NCI-H82 (cell line): ENCODE measurements at regions not wholly inside any gene's neighbourhood (a gene's known extent, or its start where the extent isn't known, plus 50 kb on each side); places are given as distances from the start of the nearest gene placed in this dataset.
"Not testable (repeated sequence)": the region's sequence is repeated elsewhere in the genome, so short reads cannot be mapped to it uniquely, and the experiment has no call there.

Experiments
- DNase-seq: peaks from one replicate; lab custom pipeline; 2025; lab: John Stamatoyannopoulos, UW

DNA sequence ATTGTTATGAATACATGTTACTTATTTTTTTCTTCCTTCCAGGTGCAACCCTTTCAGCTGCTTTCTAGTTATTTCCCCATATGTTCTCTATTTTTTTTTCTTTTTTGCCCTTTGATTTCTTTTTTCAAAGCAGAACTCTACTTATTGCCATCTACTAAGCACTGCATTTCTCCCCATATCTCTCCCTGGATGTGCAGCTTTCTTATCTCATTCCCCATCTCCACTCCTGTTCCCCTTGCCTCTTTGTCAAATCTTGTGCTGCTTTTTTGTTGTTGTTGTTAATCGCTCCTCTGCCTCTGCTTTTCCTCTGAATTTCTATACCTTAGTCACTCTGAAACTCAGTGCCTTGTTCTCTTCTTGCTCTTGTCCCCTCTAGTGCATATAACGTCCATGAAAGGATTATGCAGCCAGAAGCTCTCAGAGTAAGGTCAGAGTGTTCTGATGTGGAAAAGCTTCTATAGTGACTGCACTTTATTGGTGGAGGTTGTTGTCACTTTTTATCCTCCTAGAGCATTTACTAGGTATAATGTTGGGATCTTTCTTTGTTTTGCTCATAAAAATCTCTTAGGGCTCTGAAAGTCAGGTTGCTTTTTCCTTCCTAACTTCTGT is 51.1 kb upstream of the JADE1 start:
- DNase-seq, result no peak

GRCh38 chr4:128757712-128758111 is 51.8 kb upstream of the JADE1 start:
- peak; percentile 70 for DNase-seq

GRCh38 chr4:128751354-128751753 is 58.1 kb upstream of the JADE1 start:
- DNase-seq, result no peak

- DNase-seq, result not testable (repeated sequence)
These were observed 67.8 kb upstream of the JADE1 start for GRCh38 chr4:128741748-128742147.

GRCh38 chr4:128737098-128737513 is 72.4 kb upstream of the JADE1 start:
- no peak for DNase-seq

GRCh38 chr4:128735714-128736113 is 73.8 kb upstream of the JADE1 start:
- no peak for DNase-seq

DNA sequence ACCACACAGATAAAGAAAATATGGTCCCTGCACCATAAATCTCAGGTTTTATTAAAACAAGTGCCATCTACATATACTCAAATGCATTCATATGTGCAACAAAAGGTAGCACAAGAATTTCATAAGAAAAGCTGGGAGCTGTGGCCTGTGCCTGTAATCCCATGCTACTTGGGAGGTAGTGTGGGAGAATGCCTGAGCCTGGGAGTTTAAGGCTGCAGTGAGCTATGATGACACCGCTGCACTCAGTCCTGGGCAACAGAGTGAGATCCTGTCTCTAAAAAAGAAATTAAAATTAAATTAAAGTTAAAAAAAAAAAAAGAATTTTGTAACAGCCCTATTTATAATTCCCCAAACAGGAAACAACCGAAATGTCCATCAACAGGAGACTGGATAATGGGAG is 81.3 kb upstream of the JADE1 start:
- no peak for DNase-seq

DNA sequence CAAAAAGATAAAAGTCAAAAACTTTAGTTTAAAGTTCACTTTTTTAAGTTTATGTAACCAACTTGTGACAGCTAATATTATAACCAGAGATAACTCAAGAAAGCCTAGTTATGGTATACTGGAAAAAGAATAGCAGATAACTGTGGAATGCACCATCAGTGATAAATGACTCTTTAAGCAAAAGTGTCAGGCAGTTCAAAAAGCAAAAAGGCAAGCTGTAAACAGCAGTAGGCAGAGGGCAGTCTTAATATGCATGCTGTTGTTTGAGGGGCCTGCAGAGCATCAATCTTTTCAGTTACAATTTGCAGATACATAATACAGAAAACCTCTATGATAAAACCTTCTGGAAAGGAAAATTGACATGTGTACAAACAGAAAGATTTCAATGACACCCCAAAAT is 81.8 kb upstream of the JADE1 start:
- DNase-seq, result no peak

DNA sequence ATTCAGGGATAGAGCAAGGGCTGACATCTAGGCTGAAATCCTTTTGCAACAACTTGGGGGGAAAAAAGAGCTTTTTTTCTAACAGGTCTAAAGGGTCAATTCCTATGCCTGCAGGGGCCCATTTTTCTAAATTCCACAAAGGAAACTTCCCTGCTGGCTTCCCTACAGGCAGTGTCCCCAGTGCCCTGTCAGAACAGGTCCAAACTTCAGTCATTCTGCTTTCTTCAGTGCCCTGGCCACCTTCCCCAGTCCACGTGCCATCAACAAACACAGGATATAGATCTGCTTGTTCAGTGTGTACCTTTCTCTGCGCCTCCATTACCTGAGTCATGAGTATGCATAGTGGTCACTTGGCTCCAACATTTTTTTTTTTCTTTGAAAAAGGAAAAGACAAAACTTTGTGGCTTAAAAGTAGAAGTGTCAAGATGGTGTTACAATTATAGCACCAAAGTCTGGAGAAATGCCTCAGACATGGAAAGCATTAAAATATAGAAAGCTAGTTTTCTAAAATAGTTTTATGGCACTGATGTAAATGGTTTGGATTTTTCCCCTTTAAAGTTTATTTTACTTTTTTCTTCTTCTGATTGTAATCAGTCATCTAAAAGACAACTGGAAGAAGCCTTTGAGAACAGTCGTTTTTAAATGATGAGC is 84.0 kb upstream of the JADE1 start:
- no peak for DNase-seq

DNA sequence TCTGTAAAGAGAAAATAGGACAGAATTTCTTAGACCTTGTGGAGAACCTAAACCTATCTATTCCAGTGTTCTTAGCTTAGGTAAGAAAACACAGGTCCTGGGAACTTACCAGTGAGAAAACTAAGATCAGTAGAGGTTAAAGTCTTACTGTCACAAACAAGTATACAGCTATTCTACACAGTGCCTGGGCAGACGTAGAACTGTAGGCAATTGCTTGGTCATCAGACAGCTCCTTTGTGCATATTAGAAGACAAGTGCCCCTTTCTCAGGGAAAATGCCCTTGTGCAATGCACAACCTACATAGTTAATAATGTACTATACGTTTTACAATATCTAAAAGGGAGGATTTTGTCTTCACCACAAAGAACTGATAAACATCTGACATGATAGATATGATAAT is 86.6 kb upstream of the JADE1 start:
- DNase-seq, result no peak

- DNase-seq, result no peak
These were observed 87.6 kb upstream of the JADE1 start for GRCh38 chr4:128721896-128722295.

DNA sequence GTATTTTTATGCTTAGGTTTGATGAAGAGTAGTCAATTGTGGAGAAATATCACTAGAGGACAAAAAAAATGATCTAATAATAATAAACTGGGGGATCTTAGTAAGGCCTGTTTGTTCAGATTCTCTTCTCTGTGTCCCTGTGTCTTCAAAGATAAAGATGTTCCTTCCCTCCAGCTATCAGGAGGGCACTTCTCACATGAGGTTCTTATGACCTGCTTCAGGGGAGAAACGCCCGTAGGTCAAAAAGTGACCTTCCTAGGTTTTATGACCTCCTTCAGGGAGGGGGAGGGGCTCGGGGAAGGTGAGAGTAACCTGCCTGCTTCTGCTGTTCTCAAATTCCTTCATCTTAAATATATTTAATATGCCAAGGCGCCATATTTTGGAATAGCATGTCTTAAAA is 89.2 kb upstream of the JADE1 start:
- no peak for DNase-seq

DNA sequence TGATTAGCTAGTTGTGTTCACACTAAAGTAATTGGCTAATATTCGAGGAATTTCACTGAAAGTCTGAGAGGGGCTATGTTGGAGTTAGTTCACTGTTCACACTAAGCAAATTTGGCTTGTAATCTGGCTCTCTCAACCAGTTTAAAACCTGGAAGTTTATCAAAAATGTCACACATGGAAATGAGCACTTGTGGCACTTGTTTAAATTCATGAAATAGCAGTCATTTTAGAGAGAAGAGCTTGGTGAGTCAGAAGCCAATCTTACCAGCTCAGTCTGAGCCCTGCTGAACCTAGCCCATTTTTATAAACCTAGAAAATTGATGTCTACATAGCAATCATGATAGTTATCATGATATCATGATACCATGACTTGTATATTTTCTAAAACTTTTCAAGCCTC is 90.7 kb upstream of the JADE1 start:
- DNase-seq, result no peak

DNA sequence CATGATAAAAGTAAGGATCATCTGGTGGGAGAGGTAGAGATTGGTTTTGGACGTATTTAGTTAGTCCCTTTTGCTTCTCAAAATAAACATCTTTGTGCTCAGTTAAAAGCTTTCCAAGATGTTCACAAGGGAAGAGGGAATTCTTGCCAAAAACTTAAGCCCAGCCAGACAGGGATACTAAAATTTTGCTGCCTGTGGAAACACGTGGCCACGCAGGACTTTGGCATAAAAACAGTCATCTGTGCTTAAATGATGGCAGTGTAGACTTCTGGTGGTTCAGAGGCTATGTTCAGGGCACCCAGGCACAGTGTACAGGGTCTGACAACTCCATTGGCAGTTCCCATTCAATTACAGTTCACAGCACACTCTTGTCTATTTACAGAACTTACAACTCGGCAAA is 93.2 kb upstream of the JADE1 start:
- no peak for DNase-seq

GRCh38 chr4:128715616-128716015 is 93.9 kb upstream of the JADE1 start:
- no peak for DNase-seq

DNA sequence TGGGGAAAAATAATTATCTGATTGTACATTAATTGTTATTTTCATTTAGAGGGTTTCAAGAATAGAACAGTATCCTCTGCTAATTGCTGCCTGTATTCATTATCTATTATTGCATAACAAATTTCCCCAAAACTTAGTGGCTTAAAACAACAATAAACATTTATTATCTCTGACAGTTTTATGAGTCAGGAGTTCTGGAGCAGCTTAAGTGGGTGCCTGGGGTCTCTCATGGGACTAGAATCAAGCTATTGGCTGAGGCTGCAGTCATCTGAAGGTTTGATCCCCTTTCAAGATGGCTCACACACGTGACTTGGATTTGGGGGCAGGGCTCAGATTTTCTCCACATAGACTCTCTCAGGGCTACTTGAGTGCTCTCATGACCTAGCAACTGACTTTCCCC is 98.1 kb upstream of the JADE1 start:
- DNase-seq, result peak; percentile 68

DNA sequence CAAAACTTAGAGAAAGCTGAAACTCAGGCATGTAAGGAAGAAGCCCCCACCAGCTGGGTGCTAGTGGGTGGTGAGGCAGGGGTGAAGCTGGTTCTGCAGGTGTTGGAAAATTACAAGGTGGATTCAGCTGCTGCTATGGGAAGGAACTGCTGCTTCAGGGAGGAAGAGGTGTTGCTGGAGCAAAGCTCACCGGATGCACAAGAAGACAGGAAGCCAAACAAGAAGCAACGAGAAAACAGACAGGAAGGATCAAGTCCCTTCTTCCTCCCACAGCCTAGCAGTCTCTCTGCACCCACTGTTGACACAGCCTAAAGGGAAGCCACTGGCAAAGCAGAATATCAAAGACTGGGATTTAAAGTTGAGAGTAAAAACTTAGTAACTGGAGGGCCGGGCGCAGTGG is 100.2 kb upstream of the JADE1 start:
- DNase-seq, result no peak

DNA sequence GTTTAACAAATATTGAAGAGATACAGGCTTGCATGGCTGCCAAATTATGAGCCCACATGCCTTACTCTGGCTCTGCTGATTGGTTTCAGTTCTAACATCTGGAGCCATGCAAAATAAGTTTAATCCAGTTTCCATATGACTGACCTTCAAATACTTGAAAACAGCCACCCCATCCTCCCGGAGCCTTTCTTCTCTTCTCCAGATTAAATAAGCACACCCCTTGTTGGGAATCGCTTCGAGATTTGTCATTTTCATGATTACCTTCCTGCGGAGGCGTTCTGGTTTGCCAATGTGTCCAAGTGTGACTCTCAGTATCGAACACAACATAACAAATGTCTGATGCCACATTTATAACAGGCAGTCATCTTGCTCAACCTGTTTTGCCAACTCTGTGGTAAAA is 101.6 kb upstream of the JADE1 start:
- no peak for DNase-seq

DNA sequence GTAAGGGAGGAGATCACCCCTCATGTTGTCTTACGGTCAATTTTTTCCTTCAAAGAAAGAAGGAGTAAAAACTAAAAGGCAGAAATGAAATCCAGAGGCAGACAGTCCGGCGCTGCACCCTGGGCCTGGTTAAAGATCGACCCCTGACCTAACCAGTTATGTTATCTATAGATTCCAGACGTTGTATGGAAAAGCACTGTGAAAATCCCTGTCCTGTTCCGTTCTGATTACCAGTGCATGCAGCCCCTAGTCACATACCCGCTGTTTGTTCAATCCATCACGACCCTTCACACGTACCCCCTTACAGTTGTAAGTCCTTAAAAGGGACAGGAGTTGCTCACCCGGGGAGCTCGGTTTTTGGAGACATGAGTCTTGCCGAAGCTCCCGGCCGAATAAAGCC is 105.6 kb upstream of the JADE1 start:
- DNase-seq, result no peak

DNA sequence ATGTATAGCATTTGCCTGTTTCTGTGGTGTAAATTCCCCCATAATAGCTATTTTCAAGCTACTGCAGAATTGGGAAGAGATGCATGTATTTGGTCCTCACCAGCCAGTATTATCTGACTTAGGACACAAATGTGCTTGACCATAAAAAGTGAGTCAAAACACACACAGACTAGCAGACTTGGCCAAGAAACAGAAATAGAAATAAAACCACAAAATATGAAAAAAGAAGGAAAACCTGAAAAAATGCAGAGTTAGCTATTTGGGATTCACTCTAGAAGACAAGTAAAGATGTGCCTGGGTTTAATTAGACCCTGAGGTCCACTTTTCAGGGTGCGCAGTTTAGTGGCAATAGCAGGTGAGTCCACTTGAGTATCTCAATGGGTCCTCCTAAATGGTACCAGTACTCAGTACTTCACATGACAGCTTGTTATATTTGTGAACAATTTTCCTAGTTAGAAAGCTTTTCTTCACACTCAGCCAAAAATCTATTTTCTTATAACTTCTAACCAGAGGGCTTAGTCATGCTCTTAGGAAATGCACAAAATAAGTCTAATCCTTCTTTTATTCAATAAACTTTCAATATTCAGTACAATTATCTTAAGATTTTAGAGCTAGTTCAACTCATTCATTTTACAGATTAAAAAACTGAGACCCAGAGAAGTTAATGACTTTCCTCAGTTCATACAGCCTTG is 108.7 kb upstream of the JADE1 start:
- DNase-seq, result no peak

- DNase-seq, result no peak
These were observed 111.1 kb upstream of the JADE1 start for GRCh38 chr4:128698386-128698785.

DNA sequence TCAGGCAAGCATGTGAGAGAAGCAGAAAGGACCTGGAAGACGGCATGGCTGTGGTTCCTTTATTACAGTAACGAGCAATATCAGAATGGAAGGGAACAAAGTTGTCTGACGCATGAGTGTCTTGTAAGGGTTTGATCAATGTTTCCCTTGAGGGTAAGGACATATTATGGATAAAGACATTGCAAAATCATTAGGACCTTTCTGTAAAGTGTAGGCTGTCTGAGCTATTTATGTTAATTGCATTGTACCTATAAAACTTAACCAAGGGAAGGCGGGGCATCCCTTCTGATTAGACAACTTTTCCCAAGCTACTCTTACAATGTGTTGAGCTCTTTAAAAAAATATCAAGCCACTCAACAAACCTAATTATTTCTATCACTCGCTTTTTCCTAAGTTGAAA is 112.2 kb upstream of the JADE1 start:
- no peak for DNase-seq

GRCh38 chr4:128690011-128690410 is 119.5 kb upstream of the JADE1 start:
- DNase-seq, result no peak
